ENCODE measurements at regions not wholly inside any gene's neighbourhood (a gene's known extent, or its start where the extent isn't known, plus 50 kb on each side); places are given as distances from the start of the nearest gene placed in this dataset.

DNA sequence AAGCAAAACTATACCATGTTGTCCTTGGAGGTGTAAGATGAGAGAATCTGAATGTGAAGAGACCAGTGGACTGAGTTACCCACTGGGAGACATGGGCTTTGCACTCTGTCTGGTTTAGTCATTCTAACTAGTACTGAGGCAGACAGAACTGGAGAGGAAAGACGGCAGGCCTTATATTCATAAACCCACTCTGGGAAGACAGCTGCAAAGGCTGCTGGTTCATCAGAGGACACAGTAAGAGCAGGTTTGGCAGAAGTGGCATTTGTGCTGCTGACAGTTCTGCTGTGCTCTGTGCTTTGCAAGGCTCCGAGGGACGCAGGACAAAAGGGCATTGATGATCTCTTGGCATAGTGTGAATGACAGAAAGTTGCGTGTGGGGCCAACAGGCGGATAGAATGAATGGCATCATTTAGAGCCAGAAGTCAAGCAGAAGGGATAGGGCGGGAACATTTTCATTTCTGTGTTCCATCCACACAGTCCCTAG, 142.3 kb upstream of the TENT5A start:
- Histone ChIP-seq H3K27me3 (no peaks in the 10 kb centered on the region), H3K4me1 (replicated peaks in 1 of 2) (no peaks in the 10 kb centered on the region), H3K36me3 (replicated peaks in 1 of 2) (no peaks in the 10 kb centered on the region), H3K27ac (peak overlapping the region in 2 of 5 donors; percentile 51 to 77), H3K9me3 (replicated peaks in 1 of 3) (no peaks in the 10 kb centered on the region), H3K4me3 (no peak overlapping the region)
- TF ChIP-seq POLR2A (IDR thresholded peaks at IDR 0.05): no peak
- TF ChIP-seq, protein P1, sequence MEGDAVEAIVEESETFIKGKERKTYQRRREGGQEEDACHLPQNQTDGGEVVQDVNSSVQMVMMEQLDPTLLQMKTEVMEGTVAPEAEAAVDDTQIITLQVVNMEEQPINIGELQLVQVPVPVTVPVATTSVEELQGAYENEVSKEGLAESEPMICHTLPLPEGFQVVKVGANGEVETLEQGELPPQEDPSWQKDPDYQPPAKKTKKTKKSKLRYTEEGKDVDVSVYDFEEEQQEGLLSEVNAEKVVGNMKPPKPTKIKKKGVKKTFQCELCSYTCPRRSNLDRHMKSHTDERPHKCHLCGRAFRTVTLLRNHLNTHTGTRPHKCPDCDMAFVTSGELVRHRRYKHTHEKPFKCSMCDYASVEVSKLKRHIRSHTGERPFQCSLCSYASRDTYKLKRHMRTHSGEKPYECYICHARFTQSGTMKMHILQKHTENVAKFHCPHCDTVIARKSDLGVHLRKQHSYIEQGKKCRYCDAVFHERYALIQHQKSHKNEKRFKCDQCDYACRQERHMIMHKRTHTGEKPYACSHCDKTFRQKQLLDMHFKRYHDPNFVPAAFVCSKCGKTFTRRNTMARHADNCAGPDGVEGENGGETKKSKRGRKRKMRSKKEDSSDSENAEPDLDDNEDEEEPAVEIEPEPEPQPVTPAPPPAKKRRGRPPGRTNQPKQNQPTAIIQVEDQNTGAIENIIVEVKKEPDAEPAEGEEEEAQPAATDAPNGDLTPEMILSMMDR (IDR thresholded peaks at IDR 0.05): no peak
- intact Hi-C loops (cut with DNase I): no loop called here
- DNase-seq: peak in 1 of 7 donors; percentile 61
- WGBS, 4 donors: 64 to 79% (median 72%) methylated on average over 6 of the region's 6 CpGs

DNA sequence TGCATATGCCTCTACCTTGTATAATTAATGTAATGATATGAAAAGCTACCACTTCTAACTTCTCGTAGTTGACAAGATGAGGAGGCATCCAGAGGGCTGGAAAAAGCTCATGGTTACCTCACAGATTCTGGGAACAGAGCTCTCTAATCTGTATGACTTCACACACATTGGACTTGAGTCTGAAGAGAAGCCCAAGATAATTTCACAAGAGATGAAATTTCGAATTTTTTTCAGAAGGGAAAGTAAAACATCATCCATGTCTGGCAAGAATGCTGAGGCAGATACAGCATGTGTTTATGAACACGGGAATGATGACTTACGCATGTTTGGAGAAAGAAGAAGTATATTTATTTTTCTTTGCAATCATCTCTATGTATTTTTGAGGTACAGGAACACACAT, 141.8 kb upstream of the TENT5A start:
- Histone ChIP-seq H3K27ac (peak overlapping the region in 1 of 5 donors; percentile 51), H3K4me1 (replicated peaks in 1 of 2) (no peaks in the 10 kb centered on the region), H3K36me3 (replicated peaks in 1 of 2) (no peaks in the 10 kb centered on the region), H3K4me3 (no peak overlapping the region), H3K27me3 (no peaks in the 10 kb centered on the region), H3K9me3 (replicated peaks in 1 of 3) (no peaks in the 10 kb centered on the region)
- DNase-seq: no peak
- TF ChIP-seq POLR2A (IDR thresholded peaks at IDR 0.05): no peak
- TF ChIP-seq, protein P1 (IDR thresholded peaks at IDR 0.05): no peak
- 48 to 71% (median 65%) methylated on average over 4 of the region's 4 CpGs for WGBS, 4 donors
- intact Hi-C loops (cut with DNase I): no loop called here

DNA sequence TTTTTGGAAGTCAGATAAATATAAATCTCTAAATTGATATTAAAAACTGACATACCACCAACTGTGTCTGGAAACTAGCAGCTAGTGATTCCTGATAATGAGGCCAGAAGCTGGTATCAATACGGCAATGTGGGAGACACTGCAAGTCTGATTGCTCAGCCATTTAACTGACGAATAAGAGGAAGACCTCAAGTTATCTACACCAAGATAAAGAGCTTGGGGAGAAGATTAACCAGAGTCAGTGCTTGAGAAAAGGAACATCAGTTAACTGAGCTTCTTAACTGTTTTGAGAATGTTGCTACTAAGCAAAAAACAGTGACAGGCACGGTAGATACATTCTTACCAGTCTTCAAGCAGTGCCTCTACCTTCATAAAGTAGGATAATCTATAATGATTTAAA, 140.4 kb upstream of the TENT5A start:
- DNase-seq: no peak
- H3K4me3 ChIP-seq: no peak overlapping the region
- H3K9me3 ChIP-seq (replicated peaks in 1 of 3): no peaks in the 10 kb centered on the region
- no peaks in the 10 kb centered on the region for H3K4me1 ChIP-seq (replicated peaks in 1 of 2)
- no peak overlapping the region for H3K27ac ChIP-seq
- WGBS, 4 donors: 84 to 91% (median 87%) methylated on average over 3 of the region's 3 CpGs
- H3K27me3 ChIP-seq: no peaks in the 10 kb centered on the region
- no peaks in the 10 kb centered on the region for H3K36me3 ChIP-seq (replicated peaks in 1 of 2)
- TF ChIP-seq POLR2A (IDR thresholded peaks at IDR 0.05): no peak
- TF ChIP-seq, protein P1 (IDR thresholded peaks at IDR 0.05): no peak
- intact Hi-C loops (cut with DNase I): no loop called here

DNA sequence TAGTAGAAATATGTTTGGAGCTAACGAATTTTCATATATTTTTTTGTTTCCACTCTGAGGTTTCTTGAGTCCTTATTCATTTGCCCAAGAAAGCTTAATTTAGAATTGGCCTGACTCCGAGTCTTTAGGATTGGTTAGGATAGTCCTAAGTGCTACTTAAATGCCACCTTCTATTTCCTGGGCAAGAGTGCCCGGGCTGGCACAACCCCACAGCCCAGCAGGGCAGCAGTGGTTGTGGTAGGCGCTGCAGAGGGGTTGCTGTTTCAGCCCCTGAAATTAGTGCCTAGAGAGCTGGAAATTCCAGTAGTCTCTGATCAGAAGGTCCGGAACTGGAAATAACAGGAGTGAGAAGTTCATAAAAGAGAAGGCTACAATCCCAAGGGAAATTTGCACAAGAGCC, 139.4 kb upstream of the TENT5A start:
- intact Hi-C loops (cut with DNase I): no loop called here
- 84 to 91% (median 89%) methylated on average over 5 of the region's 5 CpGs for WGBS, 4 donors
- Histone ChIP-seq H3K9me3 (replicated peaks in 1 of 3) (no peaks in the 10 kb centered on the region), H3K27me3 (no peaks in the 10 kb centered on the region), H3K4me1 (replicated peaks in 1 of 2) (no peaks in the 10 kb centered on the region), H3K4me3 (no peak overlapping the region), H3K27ac (no peak overlapping the region), H3K36me3 (replicated peaks in 1 of 2) (no peaks in the 10 kb centered on the region)
- TF ChIP-seq, protein P1 (IDR thresholded peaks at IDR 0.05): no peak
- no peak for TF ChIP-seq POLR2A (IDR thresholded peaks at IDR 0.05)
- DNase-seq: no peak
